GM12864 (cell line): ENCODE measurements at regions not wholly inside any gene's neighbourhood (a gene's known extent, or its start where the extent isn't known, plus 50 kb on each side); places are given as distances from the start of the nearest gene placed in this dataset.

Source experiments
- DNase-seq: peaks from one replicate; pipeline ENCODE4 v3.0.0-alpha.2; 2011; ENCODE audit warnings: low read depth
- H3K4me3 ChIP-seq: 2 replicates; pipeline ENCODE4 v1.5.1; 2011; ENCODE audit warnings: mild to moderate bottlenecking, low read depth, low read length, control low read depth
- CTCF ChIP-seq: IDR thresholded peaks from 2 replicates; pipeline ENCODE4 v1.5.1; 2011; ENCODE audit warnings: low read depth, mild to moderate bottlenecking, moderate library complexity, low read length, control low read depth, inconsistent platforms; ENCODE audit errors: missing control alignments

- DNase-seq = no peak
- H3K4me3 ChIP-seq = no peak overlapping the region
- no peak for TF ChIP-seq CTCF
These were observed 534.7 kb downstream of the LRFN5 start for GRCh38 chr14:42141328-42141727.

GRCh38 chr14:42140831-42141279 is 534.2 kb downstream of the LRFN5 start:
- no peak overlapping the region for H3K4me3 ChIP-seq
- no peak for TF ChIP-seq CTCF
- no peak for DNase-seq

GRCh38 chr14:42140001-42140400 is 533.3 kb downstream of the LRFN5 start:
- DNase-seq = no peak
- no peak overlapping the region for H3K4me3 ChIP-seq
- TF ChIP-seq CTCF = no peak

GRCh38 chr14:42138406-42138805 is 531.7 kb downstream of the LRFN5 start:
- DNase-seq = no peak
- no peak for TF ChIP-seq CTCF
- H3K4me3 ChIP-seq = no peak overlapping the region

GRCh38 chr14:42130815-42131214 is 524.1 kb downstream of the LRFN5 start:
- no peak overlapping the region for H3K4me3 ChIP-seq
- no peak for TF ChIP-seq CTCF
- no peak for DNase-seq

- no peak overlapping the region for H3K4me3 ChIP-seq
- TF ChIP-seq CTCF = no peak
- DNase-seq = no peak
These were observed 516.9 kb downstream of the LRFN5 start for GRCh38 chr14:42123526-42123925.

GRCh38 chr14:42113358-42114069 is 506.8 kb downstream of the LRFN5 start:
- H3K4me3 ChIP-seq = no peak overlapping the region
- DNase-seq = no peak
- no peak for TF ChIP-seq CTCF
